H7 (cell line): ENCODE measurements at regions not wholly inside any gene's neighbourhood (a gene's known extent, or its start where the extent isn't known, plus 50 kb on each side); places are given as distances from the start of the nearest gene placed in this dataset.

Experiments used
- DNase-seq: peaks from one replicate; pipeline ENCODE4 v3.0.0; 2012
- H3K27me3 ChIP-seq: 2 replicates; pipeline ENCODE4 v1.6.0; 2011; ENCODE audit warnings: mild to moderate bottlenecking, low read length; ENCODE audit not compliant: control insufficient read depth, insufficient read depth
- H3K36me3 ChIP-seq: replicated peaks from 2 replicates; pipeline ENCODE4 v1.5.1; 2011; ENCODE audit warnings: low read length; ENCODE audit not compliant: control insufficient read depth, insufficient read depth
- H3K4me3 ChIP-seq: 2 replicates; pipeline ENCODE4 v1.5.1; 2011; ENCODE audit warnings: low read depth, mild to moderate bottlenecking, control low read depth, low read length, moderate library complexity; ENCODE audit not compliant: insufficient read depth

GRCh38 chr2:198325359-198325758 lies 521.0 kb downstream of the PLCL1 start:
- Histone ChIP-seq H3K27me3 (no peaks in the 10 kb centered on the region), H3K36me3 (no peaks in the 10 kb centered on the region), H3K4me3 (no peak overlapping the region)
- no peak for DNase-seq

GRCh38 chr2:198324071-198324470 lies 519.7 kb downstream of the PLCL1 start:
- no peaks in the 10 kb centered on the region for H3K36me3 ChIP-seq
- H3K27me3 ChIP-seq: no peaks in the 10 kb centered on the region
- no peak overlapping the region for H3K4me3 ChIP-seq
- no peak for DNase-seq

- Histone ChIP-seq H3K4me3 (no peak overlapping the region), H3K36me3 (no peaks in the 10 kb centered on the region), H3K27me3 (no peaks in the 10 kb centered on the region)
- no peak for DNase-seq
Observed at GRCh38 chr2:198322275-198322674, 517.9 kb downstream of the PLCL1 start.

GRCh38 chr2:198321522-198322088 lies 517.2 kb downstream of the PLCL1 start:
- no peak for DNase-seq
- Histone ChIP-seq H3K27me3 (no peaks in the 10 kb centered on the region), H3K4me3 (no peak overlapping the region), H3K36me3 (no peaks in the 10 kb centered on the region)

GRCh38 chr2:198316852-198317396 lies 512.5 kb downstream of the PLCL1 start:
- Histone ChIP-seq H3K36me3 (no peaks in the 10 kb centered on the region), H3K4me3 (no peak overlapping the region), H3K27me3 (no peaks in the 10 kb centered on the region)
- no peak for DNase-seq

GRCh38 chr2:198315791-198316630 lies 511.6 kb downstream of the PLCL1 start:
- no peak for DNase-seq
- no peaks in the 10 kb centered on the region for H3K27me3 ChIP-seq
- H3K4me3 ChIP-seq: no peak overlapping the region

GRCh38 chr2:198314559-198315153 lies 510.3 kb downstream of the PLCL1 start:
- no peak overlapping the region for H3K4me3 ChIP-seq
- H3K27me3 ChIP-seq: no peaks in the 10 kb centered on the region
- H3K36me3 ChIP-seq: no peaks in the 10 kb centered on the region
- DNase-seq: no peak

More at GRCh38 chr2:198315791-198316630, 511.6 kb downstream of the PLCL1 start:
- H3K36me3 ChIP-seq: no peaks in the 10 kb centered on the region

GRCh38 chr2:198312596-198313483 lies 508.4 kb downstream of the PLCL1 start:
- H3K4me3 ChIP-seq: no peak overlapping the region
- no peaks in the 10 kb centered on the region for H3K27me3 ChIP-seq
- DNase-seq: no peak
- no peaks in the 10 kb centered on the region for H3K36me3 ChIP-seq

GRCh38 chr2:198311020-198311419 lies 506.6 kb downstream of the PLCL1 start:
- Histone ChIP-seq H3K27me3 (no peaks in the 10 kb centered on the region), H3K4me3 (no peak overlapping the region), H3K36me3 (no peaks in the 10 kb centered on the region)
- DNase-seq: no peak

GRCh38 chr2:198309673-198310280 lies 505.4 kb downstream of the PLCL1 start:
- H3K36me3 ChIP-seq: no peaks in the 10 kb centered on the region
- no peaks in the 10 kb centered on the region; the same call in 1 of the 2 replicates for H3K27me3 ChIP-seq
- DNase-seq: peak; percentile 26
- no peak overlapping the region for H3K4me3 ChIP-seq

GRCh38 chr2:198309081-198309480 lies 504.7 kb downstream of the PLCL1 start:
- Histone ChIP-seq H3K4me3 (no peak overlapping the region), H3K36me3 (no peaks in the 10 kb centered on the region), H3K27me3 (no peaks in the 10 kb centered on the region; the same call in 1 of the 2 replicates)
- no peak for DNase-seq

- no peaks in the 10 kb centered on the region; the same call in 1 of the 2 replicates for H3K27me3 ChIP-seq
- H3K36me3 ChIP-seq: no peaks in the 10 kb centered on the region
- H3K4me3 ChIP-seq: no peak overlapping the region
- DNase-seq: no peak
Observed at GRCh38 chr2:198308368-198308767, 504.0 kb downstream of the PLCL1 start.

- H3K27me3 ChIP-seq: no peaks in the 10 kb centered on the region; the same call in 1 of the 2 replicates
- H3K36me3 ChIP-seq: no peaks in the 10 kb centered on the region
- no peak overlapping the region for H3K4me3 ChIP-seq
- no peak for DNase-seq
Observed at GRCh38 chr2:198307093-198307492, 502.7 kb downstream of the PLCL1 start.

- Histone ChIP-seq H3K36me3 (no peaks in the 10 kb centered on the region), H3K27me3 (no peaks in the 10 kb centered on the region; the same call in 1 of the 2 replicates), H3K4me3 (no peak overlapping the region)
- DNase-seq: no peak
Observed at GRCh38 chr2:198304859-198305258, 500.5 kb downstream of the PLCL1 start.
